PC-9 (cell line): ENCODE measurements at regions not wholly inside any gene's neighbourhood (a gene's known extent, or its start where the extent isn't known, plus 50 kb on each side); places are given as distances from the start of the nearest gene placed in this dataset.
A peak's percentile ranks its signal among the peaks of the same experiment; 100 is the strongest.

Source experiments
- CTCF ChIP-seq: fragments of 200-600 bp; sonication (generic); conservative IDR thresholded peaks from 2 replicates; pipeline ENCODE4 v1.6.1; 2017; ENCODE audit warnings: mixed run types, antibody characterized with exemption, mild to moderate bottlenecking, moderate library complexity
- EZH2 ChIP-seq: fragments of 200-600 bp; sonication (generic); IDR thresholded peaks from 2 replicates; pipeline ENCODE4 v1.8.0; 2017; ENCODE audit warnings: antibody characterized with exemption, low read depth

- peak; percentile 58 for TF ChIP-seq CTCF
- no peak for TF ChIP-seq EZH2
Observed at GRCh38 chr20:19073584-19074218, 138.7 kb upstream of the SLC24A3 start.
